ENCODE measurements at regions not wholly inside any gene's neighbourhood (a gene's known extent, or its start where the extent isn't known, plus 50 kb on each side); places are given as distances from the start of the nearest gene placed in this dataset.

- no peak for ATAC-seq
- no peak for DNase-seq
Observed at GRCh38 chr17:77266891-77267341, 126.1 kb downstream of the SEC14L1 start.

GRCh38 chr17:77269696-77270681, 129.2 kb downstream of the SEC14L1 start:
- ATAC-seq (no peak), DNase-seq (no peak)

GRCh38 chr17:77271411-77271810, 130.6 kb downstream of the SEC14L1 start:
- ATAC-seq: no peak
- DNase-seq: no peak

- ATAC-seq: peak; percentile 84
- no peak for DNase-seq
Observed at GRCh38 chr17:77273397-77274085, 132.8 kb downstream of the SEC14L1 start.

- ATAC-seq: no peak
- no peak for DNase-seq
Observed at GRCh38 chr17:77274096-77274845, 133.5 kb downstream of the SEC14L1 start.

- no peak for DNase-seq
- ATAC-seq: no peak
Observed at GRCh38 chr17:77279448-77280303, 138.9 kb downstream of the SEC14L1 start.

- no peak for ATAC-seq
- peak; percentile 11 for DNase-seq
Observed at GRCh38 chr17:77280304-77281121, 139.7 kb downstream of the SEC14L1 start.

- ATAC-seq (peak; percentile 87), DNase-seq (peak; percentile 67)
Observed at GRCh38 chr17:77281122-77281903, 140.5 kb downstream of the SEC14L1 start.

- peak; percentile 9 for DNase-seq
- ATAC-seq: no peak
Observed at GRCh38 chr17:77281904-77282367, 141.2 kb downstream of the SEC14L1 start.

GRCh38 chr17:77282524-77283515, 142.1 kb downstream of the SEC14L1 start:
- ATAC-seq (no peak), DNase-seq (no peak)

- ATAC-seq (no peak), DNase-seq (no peak)
Observed at GRCh38 chr17:77284023-77284617, 143.4 kb downstream of the SEC14L1 start.

- DNase-seq: no peak
- ATAC-seq: no peak
Observed at GRCh38 chr17:77285594-77286390, 145.0 kb downstream of the SEC14L1 start.

- DNase-seq (no peak), ATAC-seq (no peak)
Observed at GRCh38 chr17:77286391-77286640, 145.5 kb downstream of the SEC14L1 start.

GRCh38 chr17:77286641-77287431, 146.1 kb downstream of the SEC14L1 start:
- ATAC-seq (no peak), DNase-seq (no peak)

- DNase-seq (no peak), ATAC-seq (no peak)
Observed at GRCh38 chr17:77287432-77288068, 146.8 kb downstream of the SEC14L1 start.

- DNase-seq: no peak
- ATAC-seq: no peak
Observed at GRCh38 chr17:77288115-77288619, 147.4 kb downstream of the SEC14L1 start.

All from stimulated activated naive CD8-positive, alpha-beta T cell treated with anti-CD3 and anti-CD28 coated beads, Interleukin-15, Interleukin-2, amounts not matched to agents 100 U/mL and 50 U/mL, for 24 hours (primary cell).